ENCODE measurements at regions not wholly inside any gene's neighbourhood (a gene's known extent, or its start where the extent isn't known, plus 50 kb on each side); places are given as distances from the start of the nearest gene placed in this dataset.
"Not testable (repeated sequence)": the region's sequence is repeated elsewhere in the genome, so short reads cannot be mapped to it uniquely, and the experiment has no call there.

GRCh38 chr1:105088166-105088565 lies 1338.5 kb downstream of the AMY1C start:
- Histone ChIP-seq H3K27ac (no peak overlapping the region), H3K4me3 (no peak overlapping the region)
- no peak for DNase-seq (ENCODE audit: low spot score)
- no peak for TF ChIP-seq CTCF (IDR thresholded peaks at IDR 0.05)

GRCh38 chr1:105093893-105094292 lies 1344.2 kb downstream of the AMY1C start:
- not testable (repeated sequence) for H3K27ac ChIP-seq; DNase-seq (ENCODE audit: low spot score); H3K4me3 ChIP-seq

- no peak for TF ChIP-seq CTCF (IDR thresholded peaks at IDR 0.05)
- no peak overlapping the region for H3K4me3 ChIP-seq
- no peak for DNase-seq (ENCODE audit: low spot score)
- no peak overlapping the region for H3K27ac ChIP-seq
Observed at GRCh38 chr1:105100102-105100501, 1350.4 kb downstream of the AMY1C start.

- H3K27ac ChIP-seq, result no peak overlapping the region
- TF ChIP-seq CTCF (IDR thresholded peaks at IDR 0.05), result no peak
- H3K4me3 ChIP-seq, result no peak overlapping the region
- DNase-seq (ENCODE audit: low spot score), result no peak
Observed at GRCh38 chr1:105101261-105101660, 1351.6 kb downstream of the AMY1C start.

GRCh38 chr1:105102371-105102770 lies 1352.7 kb downstream of the AMY1C start:
- no peak overlapping the region for H3K27ac ChIP-seq
- DNase-seq (ENCODE audit: low spot score), result no peak
- H3K4me3 ChIP-seq, result no peak overlapping the region
- TF ChIP-seq CTCF (IDR thresholded peaks at IDR 0.05), result no peak

- DNase-seq (ENCODE audit: low spot score), result no peak
- Histone ChIP-seq H3K27ac (no peak overlapping the region), H3K4me3 (no peak overlapping the region)
- no peak for TF ChIP-seq CTCF (IDR thresholded peaks at IDR 0.05)
Observed at GRCh38 chr1:105122041-105122440, 1372.3 kb downstream of the AMY1C start.

GRCh38 chr1:105137543-105138457 lies 1388.1 kb downstream of the AMY1C start:
- Histone ChIP-seq H3K27ac (no peak overlapping the region), H3K4me3 (no peak overlapping the region)
- TF ChIP-seq CTCF (IDR thresholded peaks at IDR 0.05), result no peak
- DNase-seq (ENCODE audit: low spot score), result no peak

All from coronary artery (tissue), 2 donors.